Heart right ventricle (tissue), 16 donors: ENCODE measurements at regions not wholly inside any gene's neighbourhood (a gene's known extent, or its start where the extent isn't known, plus 50 kb on each side); places are given as distances from the start of the nearest gene placed in this dataset.

Experiments
- ATAC-seq, 8 donors: fragments of 200-7000 bp; cut with Tn5 transposase; one replicate each; pipeline ENCODE4 v1.9.1; 2020; ENCODE audit warnings: mild to moderate bottlenecking in 8 of 8, moderate library complexity in 8 of 8, moderate number of reproducible peaks in 1 of 8
- DNase-seq, 2 donors: peaks; one replicate each; pipeline ENCODE4 v3.0.0-alpha.2; 2020
- H3K27ac ChIP-seq, 10 donors: fragments of 200-600 bp; sonication (generic) in 2 of 10; one replicate each; pipeline versions ENCODE4 v1.5.0 to v1.8.0; 2020 to 2022; ENCODE audit warnings: mild to moderate bottlenecking in 3 of 10
- H3K27me3 ChIP-seq, 7 donors: fragments of 200-600 bp; one replicate each; pipeline ENCODE4 v1.8.0; 2021 to 2022; ENCODE audit warnings: mild to moderate bottlenecking in 2 of 7
- H3K36me3 ChIP-seq, 9 donors: fragments of 200-600 bp; sonication (generic) in 1 of 9; one replicate each; pipeline versions ENCODE4 v1.5.0 to v1.8.0; 2020 to 2022; ENCODE audit warnings: mild to moderate bottlenecking in 2 of 9
- H3K4me1 ChIP-seq, 9 donors: fragments of 200-600 bp; sonication (generic) in 1 of 9; one replicate each; pipeline versions ENCODE4 v1.5.0 to v1.8.0; 2020 to 2022; ENCODE audit warnings: mild to moderate bottlenecking in 4 of 9
- H3K4me3 ChIP-seq, 10 donors: fragments of 200-600 bp; sonication (generic) in 2 of 10; one replicate each; pipeline versions ENCODE4 v1.5.0 to v1.8.0; 2020 to 2022; ENCODE audit warnings: mild to moderate bottlenecking in 7 of 10, moderate library complexity in 2 of 10
- H3K9me3 ChIP-seq, 11 donors: fragments of 200-600 bp in 10 of 11; sonication (generic) in 2 of 11; one replicate each; pipeline versions ENCODE4 v1.5.0 to v1.8.0; 2013 to 2022; ENCODE audit warnings: mild to moderate bottlenecking in 2 of 11, control low read depth in 1 of 11, moderate library complexity in 1 of 11
- CTCF ChIP-seq, 9 donors: fragments of 200-600 bp; sonication (generic) in 2 of 9; IDR thresholded peaks; one replicate each; pipeline versions ENCODE4 v1.5.0 to v1.8.0; 2021 to 2022; ENCODE audit warnings: antibody characterized with exemption in 9 of 9, mild to moderate bottlenecking in 5 of 9, moderate library complexity in 1 of 9
- WGBS, 2 donors: extraction: QIAGEN DNeasy Blood & Tissue Kit; methylation state at CpG; one replicate each; pipeline ENCODE4 v1.1.7; 2013; ENCODE audit warnings: inconsistent platforms in 1 of 2; 5-methylcytosine and 5-hydroxymethylcytosine counted together
- intact Hi-C, 10 donors: fragments of 100-400 bp; cut with DNase I; formaldehyde crosslinking; loops; one replicate each; pipeline versions ENCODE4 v1.11.1 to v1.14.2; 2022
- donor health status: Arrhythmogenic right ventricular cardiomyopathy.
- donor health status: ischemic (EF 13 %, LVEDD 7.1; RV severe dilation, severe dysfunction).
- donor health status: healthy with polysubstance abuse.
- donor health status: DM: no; HTN: yes; CAD: no.
- donor health status: DM: no; HTN: no; CAD: no.
- donor health status: ischemic (EF 25% LVEDD 6.9; RV normal size, moderate dysfunction).
- donor health status: ischemic (EF 25% LVEDD 5.7; RV mildly dilated, moderate dysfunction).
- donor health status: healthy.
- donor health status: DM: yes; HTN: yes; CAD: no.
- donor health status: Ischemic cardiomyopathy.
- donor health status: ischemic (EF 35%, LVEDD 5.7; RV mildly dilated, moderate dysfunction).
- donor health status: nonischemic (EF 11% LVEDD 7.7; RV severe dilation, severe dysfunction).
- donor health status: DM: yes; HTN: yes; CAD: no.
- donor health status: PGD.
- donor health status: ischemic (EF 29% LVEDD 5.4; RV normal size, mild dysfunction).
- donor health status: nonischemic (EF 23%, LVEDD 6.1; RV moderate dilation, normal function).

DNA sequence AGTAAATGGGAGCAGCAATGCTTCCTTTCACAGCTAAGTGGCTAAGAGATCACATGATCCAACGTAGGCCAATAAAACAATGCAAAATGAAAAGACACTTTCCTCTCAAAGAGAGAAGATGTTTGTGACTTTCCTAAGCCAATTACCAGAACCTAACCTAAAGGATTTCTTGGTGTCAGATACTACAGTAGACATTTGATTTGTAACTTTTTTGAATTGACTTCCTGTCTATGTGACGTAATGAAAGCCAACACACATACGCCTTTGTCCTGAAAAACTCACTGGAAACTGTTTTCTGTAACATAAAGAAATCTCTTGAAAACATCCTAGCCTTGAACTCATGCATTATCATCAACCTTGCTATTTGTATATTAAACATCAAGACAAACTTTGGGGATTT is 417.1 kb downstream of the GPAM start:
- ATAC-seq (no peak), DNase-seq (no peak)
- WGBS, 2 donors, result 60 to 78% methylated on average over 3 of the region's 3 CpGs
- H3K27ac ChIP-seq, result no peak overlapping the region
- TF ChIP-seq CTCF (IDR thresholded peaks at IDR 0.05), result no peak
- peaks cover 0 to 9% (median 0%) of the 10 kb centered on the region in 7 donors for H3K27me3 ChIP-seq
- no peaks in the 10 kb centered on the region for H3K4me1 ChIP-seq
- intact Hi-C loops, result no loop called here
- no peaks in the 10 kb centered on the region for H3K36me3 ChIP-seq
- peaks cover 0 to 17% (median 0%) of the 10 kb centered on the region in 11 donors for H3K9me3 ChIP-seq
- no peak overlapping the region for H3K4me3 ChIP-seq

GRCh38 chr10:111767661-111768060 is 415.9 kb downstream of the GPAM start:
- peaks cover 0 to 17% (median 0%) of the 10 kb centered on the region in 11 donors for H3K9me3 ChIP-seq
- H3K36me3 ChIP-seq, result no peaks in the 10 kb centered on the region
- no peak for TF ChIP-seq CTCF (IDR thresholded peaks at IDR 0.05)
- H3K27ac ChIP-seq, result no peak overlapping the region
- DNase-seq, result no peak
- H3K4me1 ChIP-seq, result no peaks in the 10 kb centered on the region
- 14 to 37% methylated on average over 1 of the region's 1 CpG for WGBS, 2 donors
- no peak overlapping the region for H3K4me3 ChIP-seq
- H3K27me3 ChIP-seq, result peaks cover 0 to 6% (median 0%) of the 10 kb centered on the region in 7 donors
- intact Hi-C loops, result no loop called here
- ATAC-seq, result no peak

DNA sequence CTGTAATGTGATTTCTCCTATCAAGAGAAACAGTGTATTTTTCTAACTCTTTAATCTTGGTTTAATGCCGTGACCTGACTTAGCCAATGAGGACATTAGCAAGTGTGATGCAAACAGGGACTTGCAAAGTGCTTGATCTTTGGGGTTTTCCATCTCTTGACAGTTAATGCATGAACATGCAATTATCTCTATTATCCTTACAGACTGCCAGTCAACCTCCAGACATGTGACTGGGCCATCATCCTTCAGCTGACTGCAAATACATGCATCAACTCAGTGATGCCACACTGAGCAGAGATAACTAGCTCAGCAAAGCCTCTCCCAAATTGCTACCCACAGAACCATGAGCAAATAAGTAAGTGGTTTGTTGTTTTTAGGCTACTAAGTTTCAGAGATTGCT is 409.6 kb downstream of the GPAM start:
- H3K4me3 ChIP-seq, result no peak overlapping the region
- H3K27me3 ChIP-seq, result peaks cover 0 to 4% (median 0%) of the 10 kb centered on the region in 7 donors
- no peak for DNase-seq
- no peak for TF ChIP-seq CTCF (IDR thresholded peaks at IDR 0.05)
- intact Hi-C loops, result no loop called here
- peaks cover 0 to 4% (median 0%) of the 10 kb centered on the region in 11 donors for H3K9me3 ChIP-seq
- H3K27ac ChIP-seq, result no peak overlapping the region
- H3K36me3 ChIP-seq, result no peaks in the 10 kb centered on the region
- no peaks in the 10 kb centered on the region for H3K4me1 ChIP-seq
- 63 to 79% methylated on average over 1 of the region's 1 CpG for WGBS, 2 donors
- no peak for ATAC-seq

- intact Hi-C loops, result no loop called here
- ATAC-seq (no peak), DNase-seq (no peak)
- Histone ChIP-seq H3K27me3 (peaks cover 0 to 4% (median 0%) of the 10 kb centered on the region in 7 donors), H3K9me3 (peaks cover 0 to 3% (median 0%) of the 10 kb centered on the region in 11 donors), H3K4me3 (no peak overlapping the region), H3K27ac (no peak overlapping the region), H3K36me3 (no peaks in the 10 kb centered on the region), H3K4me1 (no peaks in the 10 kb centered on the region)
- 58% methylated on average over 2 of the region's 2 CpGs for WGBS, 2 donors
- no peak for TF ChIP-seq CTCF (IDR thresholded peaks at IDR 0.05)
Measured at GRCh38 chr10:111774486-111774885, 409.1 kb downstream of the GPAM start.
